ENCODE measurements at regions not wholly inside any gene's neighbourhood (a gene's known extent, or its start where the extent isn't known, plus 50 kb on each side); places are given as distances from the start of the nearest gene placed in this dataset.

GRCh38 chr10:47090903-47091302 lies 179.7 kb downstream of the PTPN20 start:
- no peaks in the 10 kb centered on the region for H3K9me3 Mint-ChIP-seq
- H3K27ac Mint-ChIP-seq: no peak overlapping the region
- H3K4me1 Mint-ChIP-seq (ENCODE audit: low read depth): peaks cover 7% of the 10 kb centered on the region
- H3K27me3 Mint-ChIP-seq: no peaks in the 10 kb centered on the region
- no peaks in the 10 kb centered on the region for H3K36me3 Mint-ChIP-seq (ENCODE audit: low read depth)
- H3K4me3 Mint-ChIP-seq: no peak overlapping the region

GRCh38 chr10:47091421-47091820 lies 180.2 kb downstream of the PTPN20 start:
- Mint-ChIP-seq H3K4me1 (ENCODE audit: low read depth) (peaks cover 7% of the 10 kb centered on the region), H3K9me3 (no peaks in the 10 kb centered on the region), H3K27me3 (no peaks in the 10 kb centered on the region), H3K27ac (no peak overlapping the region), H3K4me3 (no peak overlapping the region), H3K36me3 (ENCODE audit: low read depth) (no peaks in the 10 kb centered on the region)

- H3K9me3 Mint-ChIP-seq: no peaks in the 10 kb centered on the region
- no peak overlapping the region for H3K4me3 Mint-ChIP-seq
- H3K4me1 Mint-ChIP-seq (ENCODE audit: low read depth): peaks cover 7% of the 10 kb centered on the region
- H3K27ac Mint-ChIP-seq: no peak overlapping the region
- H3K27me3 Mint-ChIP-seq: no peaks in the 10 kb centered on the region
- H3K36me3 Mint-ChIP-seq (ENCODE audit: low read depth): no peaks in the 10 kb centered on the region
Measured at GRCh38 chr10:47092376-47092775, 181.1 kb downstream of the PTPN20 start.

GRCh38 chr10:47092831-47093230 lies 181.6 kb downstream of the PTPN20 start:
- H3K27me3 Mint-ChIP-seq: no peaks in the 10 kb centered on the region
- no peak overlapping the region for H3K4me3 Mint-ChIP-seq
- H3K9me3 Mint-ChIP-seq: no peaks in the 10 kb centered on the region

GRCh38 chr10:47094126-47094525 lies 182.9 kb downstream of the PTPN20 start:
- H3K36me3 Mint-ChIP-seq (ENCODE audit: low read depth): no peaks in the 10 kb centered on the region
- no peaks in the 10 kb centered on the region for H3K27me3 Mint-ChIP-seq
- H3K27ac Mint-ChIP-seq: no peak overlapping the region
- no peaks in the 10 kb centered on the region for H3K4me1 Mint-ChIP-seq (ENCODE audit: low read depth)
- H3K4me3 Mint-ChIP-seq: no peak overlapping the region
- no peaks in the 10 kb centered on the region for H3K9me3 Mint-ChIP-seq

More at GRCh38 chr10:47092831-47093230, 181.6 kb downstream of the PTPN20 start:
- Mint-ChIP-seq H3K4me1 (ENCODE audit: low read depth) (peaks cover 4% of the 10 kb centered on the region), H3K27ac (no peak overlapping the region), H3K36me3 (ENCODE audit: low read depth) (no peaks in the 10 kb centered on the region)

- Mint-ChIP-seq H3K9me3 (no peaks in the 10 kb centered on the region), H3K4me3 (no peak overlapping the region), H3K27me3 (no peaks in the 10 kb centered on the region), H3K4me1 (ENCODE audit: low read depth) (no peaks in the 10 kb centered on the region), H3K27ac (no peak overlapping the region), H3K36me3 (ENCODE audit: low read depth) (no peaks in the 10 kb centered on the region)
Measured at GRCh38 chr10:47094636-47095035, 183.4 kb downstream of the PTPN20 start.

GRCh38 chr10:47095211-47095610 lies 184.0 kb downstream of the PTPN20 start:
- H3K9me3 Mint-ChIP-seq: no peaks in the 10 kb centered on the region
- H3K27me3 Mint-ChIP-seq: no peaks in the 10 kb centered on the region
- H3K27ac Mint-ChIP-seq: no peak overlapping the region

GRCh38 chr10:47095848-47096612 lies 184.8 kb downstream of the PTPN20 start:
- Mint-ChIP-seq H3K27ac (no peak overlapping the region), H3K4me3 (no peak overlapping the region), H3K36me3 (ENCODE audit: low read depth) (no peaks in the 10 kb centered on the region), H3K4me1 (ENCODE audit: low read depth) (no peaks in the 10 kb centered on the region), H3K9me3 (no peaks in the 10 kb centered on the region), H3K27me3 (no peaks in the 10 kb centered on the region)

More at GRCh38 chr10:47095211-47095610, 184.0 kb downstream of the PTPN20 start:
- Mint-ChIP-seq H3K4me1 (ENCODE audit: low read depth) (no peaks in the 10 kb centered on the region), H3K4me3 (no peak overlapping the region), H3K36me3 (ENCODE audit: low read depth) (no peaks in the 10 kb centered on the region)

- H3K9me3 Mint-ChIP-seq: no peaks in the 10 kb centered on the region
- H3K27ac Mint-ChIP-seq: no peak overlapping the region
- no peaks in the 10 kb centered on the region for H3K36me3 Mint-ChIP-seq (ENCODE audit: low read depth)
- H3K4me3 Mint-ChIP-seq: no peak overlapping the region
- H3K4me1 Mint-ChIP-seq (ENCODE audit: low read depth): no peaks in the 10 kb centered on the region
- H3K27me3 Mint-ChIP-seq: no peaks in the 10 kb centered on the region
Measured at GRCh38 chr10:47098238-47098637, 187.0 kb downstream of the PTPN20 start.

- H3K27me3 Mint-ChIP-seq: no peaks in the 10 kb centered on the region
Measured at GRCh38 chr10:47098964-47099363, 187.7 kb downstream of the PTPN20 start.

GRCh38 chr10:47099474-47099873 lies 188.2 kb downstream of the PTPN20 start:
- H3K4me1 Mint-ChIP-seq (ENCODE audit: low read depth): no peaks in the 10 kb centered on the region

More at GRCh38 chr10:47098964-47099363, 187.7 kb downstream of the PTPN20 start:
- Mint-ChIP-seq H3K4me3 (no peak overlapping the region), H3K4me1 (ENCODE audit: low read depth) (no peaks in the 10 kb centered on the region), H3K27ac (no peak overlapping the region), H3K9me3 (no peaks in the 10 kb centered on the region), H3K36me3 (ENCODE audit: low read depth) (no peaks in the 10 kb centered on the region)

GRCh38 chr10:47101196-47101595 lies 190.0 kb downstream of the PTPN20 start:
- Mint-ChIP-seq H3K4me3 (no peak overlapping the region), H3K27me3 (no peaks in the 10 kb centered on the region), H3K9me3 (no peaks in the 10 kb centered on the region), H3K27ac (no peak overlapping the region), H3K4me1 (ENCODE audit: low read depth) (no peaks in the 10 kb centered on the region), H3K36me3 (ENCODE audit: low read depth) (no peaks in the 10 kb centered on the region)

More at GRCh38 chr10:47099474-47099873, 188.2 kb downstream of the PTPN20 start:
- Mint-ChIP-seq H3K27ac (no peak overlapping the region), H3K4me3 (no peak overlapping the region), H3K9me3 (no peaks in the 10 kb centered on the region), H3K36me3 (ENCODE audit: low read depth) (no peaks in the 10 kb centered on the region), H3K27me3 (no peaks in the 10 kb centered on the region)

- Mint-ChIP-seq H3K27me3 (no peaks in the 10 kb centered on the region), H3K4me1 (ENCODE audit: low read depth) (peaks cover 4% of the 10 kb centered on the region), H3K4me3 (no peak overlapping the region)
Measured at GRCh38 chr10:47101807-47102206, 190.6 kb downstream of the PTPN20 start.

GRCh38 chr10:47104151-47104605 lies 192.9 kb downstream of the PTPN20 start:
- Mint-ChIP-seq H3K9me3 (no peaks in the 10 kb centered on the region), H3K36me3 (ENCODE audit: low read depth) (no peaks in the 10 kb centered on the region), H3K27ac (no peak overlapping the region), H3K4me1 (ENCODE audit: low read depth) (peaks cover 4% of the 10 kb centered on the region), H3K27me3 (no peaks in the 10 kb centered on the region), H3K4me3 (no peak overlapping the region)

More at GRCh38 chr10:47101807-47102206, 190.6 kb downstream of the PTPN20 start:
- Mint-ChIP-seq H3K36me3 (ENCODE audit: low read depth) (no peaks in the 10 kb centered on the region), H3K9me3 (no peaks in the 10 kb centered on the region), H3K27ac (no peak overlapping the region)

- Mint-ChIP-seq H3K36me3 (ENCODE audit: low read depth) (no peaks in the 10 kb centered on the region), H3K4me3 (no peak overlapping the region), H3K4me1 (ENCODE audit: low read depth) (peaks cover 4% of the 10 kb centered on the region), H3K27ac (no peak overlapping the region), H3K9me3 (no peaks in the 10 kb centered on the region), H3K27me3 (no peaks in the 10 kb centered on the region)
Measured at GRCh38 chr10:47104786-47105385, 193.7 kb downstream of the PTPN20 start.

Measured in stimulated activated naive CD8-positive, alpha-beta T cell treated with anti-CD3 and anti-CD28 coated beads, Interleukin-15, Interleukin-2, amounts not matched to agents 100 ng/mL and 50 ng/mL, for 24 hours (primary cell).